A549 (cell line): ENCODE measurements at regions not wholly inside any gene's neighbourhood (a gene's known extent, or its start where the extent isn't known, plus 50 kb on each side); places are given as distances from the start of the nearest gene placed in this dataset.

Experiments used
- ATAC-seq, 2 experiments: fragments of 200-7000 bp in 1 of 2; fragments of >200 bp in 1 of 2; cut with Nextera tagmentation in 1 of 2; cut with Tn5 transposase in 1 of 2; 3 replicates each; pipeline versions ENCODE4 v1.8.0 to v1.9.1; 2018 to 2020; ENCODE audit warnings: mild to moderate bottlenecking in 1 of 2, moderate library complexity in 1 of 2
- CTCF ChIA-PET: fragments of 300-600 bp; sonication (Branson Sonifier 250); formaldehyde crosslinking; extraction: SDS; loops from one replicate; lab custom pipeline; 2021; ENCODE audit warnings: antibody characterized with exemption, inconsistent platforms; lab: Yijun Ruan, JAX
- POLR2A ChIA-PET: fragments of 350-600 bp; formaldehyde crosslinking; extraction: SDS; loops from one replicate; lab custom pipeline; 2021; ENCODE audit warnings: antibody characterized with exemption, inconsistent platforms; lab: Yijun Ruan, JAX
- DNase-seq, 2 experiments: peaks; one replicate each; pipeline versions ENCODE4 v3.0.0 to v3.0.0-alpha.2; 2011 to 2016; ENCODE audit warnings: low read depth in 1 of 2, low spot score in 1 of 2
- FAIRE-seq: peaks from 2 replicates; lab custom pipeline; 2011; peaks lifted over from hg19 to GRCh38; lab: Jason Lieb, UNC
- H3K27ac ChIP-seq, 2 experiments: fragments of >200 bp; sonication (Bioruptor Twin); formaldehyde crosslinking; 3 replicates each; pipeline ENCODE4 v1.5.1; 2016 to 2017
- H3K4me1 ChIP-seq: fragments of >200 bp; sonication (Bioruptor Twin); formaldehyde crosslinking; 3 replicates; pipeline ENCODE4 v1.6.1; 2016
- H3K4me2 ChIP-seq: fragments of >200 bp; sonication (Bioruptor Twin); formaldehyde crosslinking; 3 replicates; pipeline ENCODE4 v1.6.1; 2016
- H3K4me3 ChIP-seq: fragments of >200 bp; sonication (Bioruptor Twin); formaldehyde crosslinking; 3 replicates; pipeline ENCODE4 v1.5.1; 2016
- H3K9me3 ChIP-seq: fragments of >200 bp; sonication (Bioruptor Twin); formaldehyde crosslinking; 3 replicates; pipeline ENCODE4 v1.6.1; 2016
- CBX2 ChIP-seq: fragments of 200-600 bp; sonication (generic); IDR thresholded peaks from 2 replicates; pipeline ENCODE4 v1.6.1; 2016; ENCODE audit warnings: low read depth, mild to moderate bottlenecking, borderline replicate concordance
- CHD4 ChIP-seq: fragments of 200-600 bp; sonication (generic); IDR thresholded peaks from 2 replicates; pipeline ENCODE4 v1.6.1; 2016; ENCODE audit warnings: antibody characterized with exemption, mild to moderate bottlenecking, borderline replicate concordance
- EP300 ChIP-seq, 2 experiments: fragments of >200 bp; sonication (Bioruptor Twin); formaldehyde crosslinking; IDR thresholded peaks; 2 replicates in 1 of 2; 3 replicates in 1 of 2; pipeline ENCODE4 v1.6.1; 2016 to 2017
- ESRRA ChIP-seq: fragments of 150-350 bp; IDR thresholded peaks from 2 replicates; pipeline ENCODE4 v1.6.1; 2014; ENCODE audit warnings: mild to moderate bottlenecking, low read length, borderline replicate concordance
- FOSB ChIP-seq: fragments of 250-450 bp; sonication (Bioruptor Pico); IDR thresholded peaks from 2 replicates; pipeline ENCODE4 v1.5.0; 2020; ENCODE audit warnings: mild to moderate bottlenecking, moderate library complexity
- FOSL2 ChIP-seq, 2 experiments: fragments of 450-650 bp in 1 of 2; fragments of >200 bp in 1 of 2; sonication (Bioruptor Twin) in 1 of 2; formaldehyde crosslinking; IDR thresholded peaks; 2 replicates each; pipeline versions ENCODE4 v1.5.0 to v1.6.1; 2016 to 2020; ENCODE audit warnings: mild to moderate bottlenecking in 1 of 2, moderate library complexity in 1 of 2
- HOXB5 ChIP-seq: fragments of 250-450 bp; sonication (Bioruptor Pico); IDR thresholded peaks from 2 replicates; pipeline ENCODE4 v1.5.0; 2020; ENCODE audit warnings: mild to moderate bottlenecking, moderate library complexity
- KDM1A ChIP-seq: fragments of 200-600 bp; sonication (generic); IDR thresholded peaks from 2 replicates; pipeline ENCODE4 v1.6.1; 2016; ENCODE audit warnings: low read depth, mild to moderate bottlenecking
- NR3C1 ChIP-seq: fragments of >200 bp; sonication (Bioruptor Twin); formaldehyde crosslinking; IDR thresholded peaks from 3 replicates; pipeline ENCODE4 v1.6.1; 2017
- RAD21 ChIP-seq, 2 experiments: fragments of >200 bp in 1 of 2; sonication (Bioruptor Twin) in 1 of 2; formaldehyde crosslinking in 1 of 2; IDR thresholded peaks in 1 of 2; conservative IDR thresholded peaks in 1 of 2; 2 replicates in 1 of 2; 3 replicates in 1 of 2; pipeline ENCODE4 v1.6.1; 2012 to 2018; ENCODE audit warnings: inconsistent platforms in 1 of 2
- RNF2 ChIP-seq: fragments of 200-600 bp; sonication (generic); IDR thresholded peaks from 2 replicates; pipeline ENCODE4 v1.6.1; 2016; ENCODE audit warnings: low read depth, mild to moderate bottlenecking, antibody characterized with exemption, moderate library complexity, borderline replicate concordance
- ZC3H11A ChIP-seq: fragments of 450-650 bp; IDR thresholded peaks from 2 replicates; pipeline ENCODE4 v1.6.1; 2014; ENCODE audit warnings: antibody characterized with exemption, mild to moderate bottlenecking
- WGBS: methylation state at CpG from one replicate; pipeline ENCODE4 v1.1.6; 2017; ENCODE audit errors: missing lambda C conversion rate; 5-methylcytosine and 5-hydroxymethylcytosine counted together
- TF ChIP-seq, protein P1 (sequence below): fragments of >200 bp; sonication (Bioruptor Twin); formaldehyde crosslinking; IDR thresholded peaks from 3 replicates; pipeline ENCODE4 v1.5.1; 2016
- TF ChIP-seq, protein P2 (sequence below): IDR thresholded peaks from 2 replicates; pipeline ENCODE4 v1.6.1; 2012
- TF ChIP-seq, protein P3 (sequence below): fragments of 200-600 bp; sonication (generic); IDR thresholded peaks from 2 replicates; pipeline ENCODE4 v1.6.1; 2016; ENCODE audit warnings: antibody characterized with exemption, mild to moderate bottlenecking, moderate library complexity

DNA sequence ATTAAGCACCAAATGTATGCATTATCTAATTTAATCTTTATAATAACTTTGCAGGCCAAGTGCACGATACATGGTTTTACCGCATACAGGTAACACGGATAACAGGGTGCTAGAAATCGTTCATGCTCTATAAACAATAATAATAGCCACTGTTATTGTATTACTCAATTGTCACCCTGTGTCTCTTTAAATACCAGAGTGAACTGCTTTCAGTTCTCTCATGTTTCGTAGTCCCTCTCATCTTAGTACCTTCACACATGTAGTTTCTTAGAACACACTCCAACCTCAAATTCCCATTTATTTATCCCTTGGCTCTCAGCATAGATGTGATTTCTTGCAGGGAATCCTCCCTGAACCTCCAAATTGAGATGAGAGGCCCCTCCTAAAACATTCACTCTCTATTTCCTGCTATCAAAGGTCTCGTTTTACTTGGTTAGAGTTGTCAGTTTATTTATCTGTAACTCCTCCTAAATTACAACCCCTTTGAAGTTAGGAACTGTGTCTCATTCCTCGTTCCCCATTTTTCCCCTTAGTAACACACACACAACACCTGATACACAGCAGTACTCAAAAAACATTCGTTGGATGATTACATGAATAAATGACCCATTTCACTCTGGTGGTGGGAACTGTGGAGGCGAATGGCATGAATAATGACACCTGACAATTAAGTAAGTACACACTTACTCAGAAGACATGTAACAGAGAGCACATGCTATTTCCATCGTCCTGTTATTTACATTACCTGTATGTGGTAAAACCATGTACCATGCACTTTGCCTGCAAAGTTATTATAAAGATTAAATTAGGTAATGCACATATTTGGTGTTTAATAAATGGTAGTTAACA lies 134.6 kb downstream of the BTG1 start:
- FAIRE-seq, result no peak
- no peaks in the 10 kb centered on the region for H3K9me3 ChIP-seq
- ChIA-PET CTCF (interaction anchor here (1.3 kb wide), 1 partner anchor 16 kb away, joined by 4 read pairs; no protein-coding TSS in a partner anchor), POLR2A (no interaction called here)
- TF ChIP-seq CBX2 (no peak), EP300 (IDR thresholded peaks at IDR 0.05) (no peak), KDM1A (no peak)
- TF ChIP-seq, protein P1, sequence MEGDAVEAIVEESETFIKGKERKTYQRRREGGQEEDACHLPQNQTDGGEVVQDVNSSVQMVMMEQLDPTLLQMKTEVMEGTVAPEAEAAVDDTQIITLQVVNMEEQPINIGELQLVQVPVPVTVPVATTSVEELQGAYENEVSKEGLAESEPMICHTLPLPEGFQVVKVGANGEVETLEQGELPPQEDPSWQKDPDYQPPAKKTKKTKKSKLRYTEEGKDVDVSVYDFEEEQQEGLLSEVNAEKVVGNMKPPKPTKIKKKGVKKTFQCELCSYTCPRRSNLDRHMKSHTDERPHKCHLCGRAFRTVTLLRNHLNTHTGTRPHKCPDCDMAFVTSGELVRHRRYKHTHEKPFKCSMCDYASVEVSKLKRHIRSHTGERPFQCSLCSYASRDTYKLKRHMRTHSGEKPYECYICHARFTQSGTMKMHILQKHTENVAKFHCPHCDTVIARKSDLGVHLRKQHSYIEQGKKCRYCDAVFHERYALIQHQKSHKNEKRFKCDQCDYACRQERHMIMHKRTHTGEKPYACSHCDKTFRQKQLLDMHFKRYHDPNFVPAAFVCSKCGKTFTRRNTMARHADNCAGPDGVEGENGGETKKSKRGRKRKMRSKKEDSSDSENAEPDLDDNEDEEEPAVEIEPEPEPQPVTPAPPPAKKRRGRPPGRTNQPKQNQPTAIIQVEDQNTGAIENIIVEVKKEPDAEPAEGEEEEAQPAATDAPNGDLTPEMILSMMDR, result no peak
- no peak overlapping the region for H3K27ac ChIP-seq
- no peak overlapping the region for H3K4me2 ChIP-seq
- 71% methylated on average over 10 of the region's 10 CpGs for WGBS
- H3K4me3 ChIP-seq, result no peak overlapping the region
- ATAC-seq, result no peak
- H3K4me1 ChIP-seq, result no peaks in the 10 kb centered on the region
- DNase-seq, result no peak

DNA sequence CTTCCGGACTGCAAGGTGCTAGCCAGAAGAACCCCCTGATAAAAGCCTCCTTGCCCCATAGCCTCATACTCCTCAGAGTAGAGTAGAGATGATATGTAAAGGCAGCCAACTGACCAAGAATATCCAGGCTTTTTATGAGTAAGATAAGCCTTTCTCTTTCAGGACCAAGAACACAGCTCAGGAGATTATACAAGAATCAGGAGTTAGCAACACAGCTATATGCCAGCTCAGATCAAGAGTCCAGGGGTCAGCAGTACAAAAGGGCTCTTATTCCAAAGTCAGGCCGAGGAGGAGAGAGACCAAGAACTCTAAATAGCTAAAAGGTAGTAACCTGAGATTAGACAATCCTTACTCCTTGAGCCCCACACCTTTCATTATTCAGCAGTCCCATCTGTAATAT lies 135.3 kb downstream of the BTG1 start:
- DNase-seq (no peak), ATAC-seq (no peak; a peak in 2 of 6 replicates), FAIRE-seq (peak; percentile 18)
- Histone ChIP-seq H3K27ac (no peak overlapping the region), H3K4me3 (no peak overlapping the region), H3K9me3 (no peaks in the 10 kb centered on the region), H3K4me2 (no peak overlapping the region), H3K4me1 (no peaks in the 10 kb centered on the region)
- TF ChIP-seq FOSB (CRISPR knock-in tag) (no peak), ESRRA (no peak), HOXB5 (CRISPR knock-in tag) (no peak), CHD4 (no peak), RNF2 (no peak), FOSL2 (IDR thresholded peaks at IDR 0.05) (no peak), FOSL2 (CRISPR knock-in tag; IDR thresholded peaks at IDR 0.05) (no peak), ZC3H11A (no peak)
- TF ChIP-seq, protein P2, sequence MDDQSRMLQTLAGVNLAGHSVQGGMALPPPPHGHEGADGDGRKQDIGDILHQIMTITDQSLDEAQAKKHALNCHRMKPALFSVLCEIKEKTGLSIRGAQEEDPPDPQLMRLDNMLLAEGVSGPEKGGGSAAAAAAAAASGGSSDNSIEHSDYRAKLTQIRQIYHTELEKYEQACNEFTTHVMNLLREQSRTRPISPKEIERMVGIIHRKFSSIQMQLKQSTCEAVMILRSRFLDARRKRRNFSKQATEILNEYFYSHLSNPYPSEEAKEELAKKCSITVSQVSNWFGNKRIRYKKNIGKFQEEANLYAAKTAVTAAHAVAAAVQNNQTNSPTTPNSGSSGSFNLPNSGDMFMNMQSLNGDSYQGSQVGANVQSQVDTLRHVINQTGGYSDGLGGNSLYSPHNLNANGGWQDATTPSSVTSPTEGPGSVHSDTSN, result no peak
- TF ChIP-seq, protein P3, sequence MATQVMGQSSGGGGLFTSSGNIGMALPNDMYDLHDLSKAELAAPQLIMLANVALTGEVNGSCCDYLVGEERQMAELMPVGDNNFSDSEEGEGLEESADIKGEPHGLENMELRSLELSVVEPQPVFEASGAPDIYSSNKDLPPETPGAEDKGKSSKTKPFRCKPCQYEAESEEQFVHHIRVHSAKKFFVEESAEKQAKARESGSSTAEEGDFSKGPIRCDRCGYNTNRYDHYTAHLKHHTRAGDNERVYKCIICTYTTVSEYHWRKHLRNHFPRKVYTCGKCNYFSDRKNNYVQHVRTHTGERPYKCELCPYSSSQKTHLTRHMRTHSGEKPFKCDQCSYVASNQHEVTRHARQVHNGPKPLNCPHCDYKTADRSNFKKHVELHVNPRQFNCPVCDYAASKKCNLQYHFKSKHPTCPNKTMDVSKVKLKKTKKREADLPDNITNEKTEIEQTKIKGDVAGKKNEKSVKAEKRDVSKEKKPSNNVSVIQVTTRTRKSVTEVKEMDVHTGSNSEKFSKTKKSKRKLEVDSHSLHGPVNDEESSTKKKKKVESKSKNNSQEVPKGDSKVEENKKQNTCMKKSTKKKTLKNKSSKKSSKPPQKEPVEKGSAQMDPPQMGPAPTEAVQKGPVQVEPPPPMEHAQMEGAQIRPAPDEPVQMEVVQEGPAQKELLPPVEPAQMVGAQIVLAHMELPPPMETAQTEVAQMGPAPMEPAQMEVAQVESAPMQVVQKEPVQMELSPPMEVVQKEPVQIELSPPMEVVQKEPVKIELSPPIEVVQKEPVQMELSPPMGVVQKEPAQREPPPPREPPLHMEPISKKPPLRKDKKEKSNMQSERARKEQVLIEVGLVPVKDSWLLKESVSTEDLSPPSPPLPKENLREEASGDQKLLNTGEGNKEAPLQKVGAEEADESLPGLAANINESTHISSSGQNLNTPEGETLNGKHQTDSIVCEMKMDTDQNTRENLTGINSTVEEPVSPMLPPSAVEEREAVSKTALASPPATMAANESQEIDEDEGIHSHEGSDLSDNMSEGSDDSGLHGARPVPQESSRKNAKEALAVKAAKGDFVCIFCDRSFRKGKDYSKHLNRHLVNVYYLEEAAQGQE, result no peak
- ChIA-PET POLR2A (no interaction called here), CTCF (interaction anchor here (1.3 kb wide), 1 partner anchor 15 kb away, joined by 4 read pairs; no protein-coding TSS in a partner anchor)
- WGBS, result 62% methylated on average over 2 of the region's 2 CpGs

DNA sequence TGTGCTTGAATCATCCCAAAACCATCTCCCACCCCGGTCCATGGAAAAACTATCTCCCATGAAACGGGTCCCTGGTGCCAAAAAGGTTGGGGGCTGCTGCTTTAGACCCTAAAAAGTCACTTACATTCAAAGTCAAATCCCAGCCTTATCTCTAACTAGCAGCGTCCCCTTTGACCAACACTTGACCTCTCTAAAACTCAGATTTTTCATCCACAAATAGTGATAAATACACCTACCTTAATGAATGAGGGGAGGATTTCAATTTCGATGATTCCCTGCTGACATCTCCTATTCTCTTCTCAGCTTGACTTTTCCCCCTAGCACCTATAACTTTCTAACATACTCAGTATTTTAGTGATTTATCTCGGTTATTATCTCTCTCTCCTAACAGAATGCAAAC lies 137.3 kb downstream of the BTG1 start:
- POLR2A ChIA-PET, result no interaction called here
- TF ChIP-seq RAD21 (conservative IDR thresholded peaks at IDR 0.05 in 1 of 2, IDR thresholded peaks at IDR 0.05 in 1 of 2) (0 out of 5 replicates have a peak, but pooled peaks of 1 of the 2 experiments have one; percentile 5), NR3C1 (no peak)
- WGBS, result 66% methylated on average over 5 of the region's 5 CpGs
- DNase-seq (no peak), ATAC-seq (no peak), FAIRE-seq (no peak)
- CTCF ChIA-PET, result interaction anchor here (2.2 to 2.7 kb wide), 2 partner anchors 197 to 626 kb away, joined by 5 to 8 read pairs; no protein-coding TSS in a partner anchor
- no peak overlapping the region for H3K4me3 ChIP-seq
- no peaks in the 10 kb centered on the region for H3K9me3 ChIP-seq
- no peak overlapping the region for H3K27ac ChIP-seq
- no peaks in the 10 kb centered on the region for H3K4me1 ChIP-seq
- H3K4me2 ChIP-seq, result no peak overlapping the region
